GM23248 (cell line): ENCODE measurements at regions not wholly inside any gene's neighbourhood (a gene's known extent, or its start where the extent isn't known, plus 50 kb on each side); places are given as distances from the start of the nearest gene placed in this dataset.

Experiments
- EZH2 ChIP-seq: fragments of 200-600 bp; sonication (generic); IDR thresholded peaks from 2 replicates; pipeline ENCODE4 v1.6.1; 2018; ENCODE audit warnings: antibody characterized with exemption, mild to moderate bottlenecking; ENCODE audit not compliant: insufficient read depth, poor library complexity, severe bottlenecking
- EZH2phosphoT487 ChIP-seq: fragments of 200-600 bp; sonication (generic); IDR thresholded peaks from 2 replicates; pipeline ENCODE4 v1.6.1; 2018; ENCODE audit warnings: antibody characterized with exemption, moderate library complexity, mild to moderate bottlenecking, low read depth; ENCODE audit not compliant: insufficient read depth

DNA sequence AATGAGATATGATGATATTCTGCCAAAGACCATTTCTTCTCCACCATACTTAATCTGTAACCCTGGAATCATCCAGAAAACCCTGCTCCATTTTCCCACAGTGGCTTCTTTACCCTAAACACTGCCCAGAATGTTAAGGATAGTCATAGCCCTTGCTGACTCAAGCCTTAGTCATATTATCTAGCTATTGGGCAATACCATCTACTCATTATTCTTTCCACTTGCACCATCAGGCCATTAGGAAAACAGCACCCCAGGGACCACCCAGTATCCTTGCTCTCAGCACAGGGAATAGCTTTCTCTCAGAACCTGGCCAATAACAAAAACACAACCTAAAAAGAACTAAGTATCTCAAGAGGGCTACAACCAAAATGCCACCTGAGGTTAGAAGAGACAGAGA is 445.7 kb upstream of the SLC14A2 start:
- TF ChIP-seq EZH2 (no peak), EZH2phosphoT487 (no peak)
